ENCODE measurements at regions not wholly inside any gene's neighbourhood (a gene's known extent, or its start where the extent isn't known, plus 50 kb on each side); places are given as distances from the start of the nearest gene placed in this dataset.

- no peak for DNase-seq
These were observed 214.1 kb upstream of the MEF2C start for GRCh38 chr5:89097103-89097502.

- no peak for DNase-seq
These were observed 212.4 kb upstream of the MEF2C start for GRCh38 chr5:89095341-89095740.

GRCh38 chr5:89090037-89090436 is 207.1 kb upstream of the MEF2C start:
- no peak for DNase-seq

GRCh38 chr5:89087551-89088318 is 204.8 kb upstream of the MEF2C start:
- DNase-seq: no peak

GRCh38 chr5:89087128-89087527 is 204.1 kb upstream of the MEF2C start:
- no peak for DNase-seq

GRCh38 chr5:89086390-89087086 is 203.6 kb upstream of the MEF2C start:
- no peak for DNase-seq

- DNase-seq: no peak
These were observed 200.8 kb upstream of the MEF2C start for GRCh38 chr5:89083791-89084190.

GRCh38 chr5:89081360-89081759 is 198.4 kb upstream of the MEF2C start:
- no peak for DNase-seq

- DNase-seq: no peak
These were observed 197.6 kb upstream of the MEF2C start for GRCh38 chr5:89080467-89081116.

GRCh38 chr5:89072842-89073672 is 190.1 kb upstream of the MEF2C start:
- no peak for DNase-seq

- DNase-seq: no peak
These were observed 189.0 kb upstream of the MEF2C start for GRCh38 chr5:89071941-89072331.

GRCh38 chr5:89071101-89071940 is 188.3 kb upstream of the MEF2C start:
- DNase-seq: no peak

GRCh38 chr5:89069591-89069990 is 186.6 kb upstream of the MEF2C start:
- DNase-seq: no peak

- DNase-seq: no peak
These were observed 184.4 kb upstream of the MEF2C start for GRCh38 chr5:89067362-89067761.

- no peak for DNase-seq
These were observed 182.9 kb upstream of the MEF2C start for GRCh38 chr5:89065919-89066318.

- peak in 1 of 58 donors; percentile 12 for DNase-seq
These were observed 181.8 kb upstream of the MEF2C start for GRCh38 chr5:89064736-89065135.

GRCh38 chr5:89064054-89064453 is 181.1 kb upstream of the MEF2C start:
- no peak for DNase-seq

GRCh38 chr5:89060768-89061167 is 177.8 kb upstream of the MEF2C start:
- DNase-seq: no peak

- no peak for DNase-seq
These were observed 176.3 kb upstream of the MEF2C start for GRCh38 chr5:89059274-89059673.

- no peak for DNase-seq
These were observed 172.7 kb upstream of the MEF2C start for GRCh38 chr5:89055695-89056085.

Measured in anterior cingulate cortex (tissue), 58 donors.